ENCODE measurements at regions not wholly inside any gene's neighbourhood (a gene's known extent, or its start where the extent isn't known, plus 50 kb on each side); places are given as distances from the start of the nearest gene placed in this dataset.
"Not testable (repeated sequence)": the region's sequence is repeated elsewhere in the genome, so short reads cannot be mapped to it uniquely, and the experiment has no call there.

- no peak for DNase-seq (ENCODE audit: extremely low read depth, low read depth)
Measured at GRCh38 chr3:16070707-16071106, 103.8 kb upstream of the GALNT15 start.

- no peak for DNase-seq (ENCODE audit: extremely low read depth, low read depth)
Measured at GRCh38 chr3:16071206-16071605, 103.3 kb upstream of the GALNT15 start.

DNA sequence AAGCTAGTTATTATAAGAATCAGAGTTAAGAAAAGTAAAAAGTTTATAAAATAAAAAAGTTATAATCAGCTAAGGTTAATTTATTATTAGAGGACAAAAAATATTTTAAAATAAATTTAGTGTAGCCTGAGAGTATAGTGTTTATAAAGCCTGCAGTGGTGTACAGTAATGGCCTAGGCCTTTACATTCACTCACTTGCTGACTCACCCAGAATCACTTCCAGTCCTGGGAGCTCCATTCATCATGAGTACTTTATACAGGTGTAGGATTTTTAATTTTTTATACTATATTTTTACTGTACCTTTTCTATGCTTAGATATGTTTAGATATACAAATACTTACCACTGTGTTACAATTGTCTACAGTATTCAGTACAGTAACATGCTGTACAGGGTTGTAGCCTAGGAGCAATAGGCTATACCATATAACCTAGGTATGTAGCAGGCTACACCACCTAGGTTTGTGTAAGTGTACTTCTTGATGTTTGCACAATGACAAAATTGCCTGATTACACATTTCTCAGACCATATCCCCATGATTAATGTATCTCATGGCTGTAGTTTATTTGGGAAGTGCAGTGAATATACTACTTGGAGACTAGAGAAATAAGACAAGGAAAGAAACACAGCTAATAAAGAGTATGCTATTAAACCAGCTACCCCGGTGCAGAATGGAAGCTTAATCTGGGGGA, 101.9 kb upstream of the GALNT15 start:
- no peak for DNase-seq (ENCODE audit: extremely low read depth, low read depth)

GRCh38 chr3:16073203-16073602, 101.3 kb upstream of the GALNT15 start:
- DNase-seq (ENCODE audit: extremely low read depth, low read depth): no peak

DNA sequence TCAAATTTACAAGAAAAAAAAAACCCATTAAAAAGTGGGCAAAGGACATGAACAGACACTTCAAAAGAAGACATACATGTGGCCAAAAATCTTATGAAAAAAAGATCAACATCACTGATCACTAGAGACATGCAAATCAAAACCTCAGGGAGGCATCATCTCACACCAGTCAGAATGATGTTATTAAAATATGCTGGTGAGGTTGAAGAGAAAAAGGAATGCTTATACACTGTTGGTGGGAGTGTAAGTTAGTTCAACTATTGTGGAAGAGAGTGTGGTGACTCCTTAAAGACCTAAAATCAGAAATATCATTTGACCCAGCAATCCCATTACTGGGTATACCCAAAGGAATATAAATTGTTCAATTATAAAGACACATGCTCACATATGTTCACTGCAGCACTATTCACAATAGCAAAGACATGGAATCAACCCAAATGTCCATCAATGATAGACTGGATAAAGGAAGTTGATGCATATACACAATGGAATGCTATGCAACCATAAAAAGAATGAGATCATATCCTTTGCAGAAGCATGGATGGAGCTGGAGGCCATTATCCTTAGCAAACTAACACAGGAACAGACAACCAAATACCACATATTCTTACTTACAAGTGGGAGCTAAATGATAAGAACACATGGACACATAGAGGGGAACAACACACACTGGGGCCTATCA, 100.3 kb upstream of the GALNT15 start:
- DNase-seq (ENCODE audit: extremely low read depth, low read depth): not testable (repeated sequence)

DNA sequence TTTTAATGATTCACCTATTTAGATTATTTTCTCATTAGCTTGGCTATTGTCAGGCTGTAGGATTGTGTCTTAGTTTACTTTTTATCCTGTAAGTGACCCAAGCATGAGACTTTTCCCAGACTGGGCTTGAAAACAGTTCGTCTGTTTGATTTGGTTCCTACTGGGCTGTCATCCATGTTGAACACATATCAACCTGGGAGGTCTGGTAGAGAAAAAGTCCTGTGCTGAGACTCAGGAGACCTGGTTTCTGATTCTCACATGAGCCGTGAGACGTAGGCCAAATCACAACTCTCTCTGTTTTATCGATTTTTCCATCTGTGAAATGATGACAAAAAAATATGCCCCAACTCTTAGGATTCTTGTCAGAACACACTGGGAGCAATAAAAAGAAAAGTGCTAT, 98.8 kb upstream of the GALNT15 start:
- DNase-seq (ENCODE audit: extremely low read depth, low read depth): no peak

DNA sequence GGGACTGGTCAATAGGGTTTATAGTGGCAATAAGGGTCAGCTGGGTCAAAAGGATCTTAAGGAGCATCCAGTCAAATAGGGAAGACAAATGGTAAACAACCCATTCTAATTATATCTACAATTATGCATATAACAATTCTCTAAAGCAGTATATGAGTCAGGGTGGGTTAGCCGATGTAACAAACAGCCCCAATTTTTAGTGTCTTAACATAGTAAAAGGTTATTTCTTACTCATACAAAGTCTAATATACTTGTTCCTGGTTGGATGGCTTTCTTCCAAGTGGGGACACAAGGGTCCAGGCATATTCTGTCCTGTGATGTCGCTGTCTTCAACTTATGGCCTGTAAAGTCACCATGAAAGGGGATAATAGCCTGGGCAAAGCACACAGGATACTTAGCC, 97.9 kb upstream of the GALNT15 start:
- no peak for DNase-seq (ENCODE audit: extremely low read depth, low read depth)

DNA sequence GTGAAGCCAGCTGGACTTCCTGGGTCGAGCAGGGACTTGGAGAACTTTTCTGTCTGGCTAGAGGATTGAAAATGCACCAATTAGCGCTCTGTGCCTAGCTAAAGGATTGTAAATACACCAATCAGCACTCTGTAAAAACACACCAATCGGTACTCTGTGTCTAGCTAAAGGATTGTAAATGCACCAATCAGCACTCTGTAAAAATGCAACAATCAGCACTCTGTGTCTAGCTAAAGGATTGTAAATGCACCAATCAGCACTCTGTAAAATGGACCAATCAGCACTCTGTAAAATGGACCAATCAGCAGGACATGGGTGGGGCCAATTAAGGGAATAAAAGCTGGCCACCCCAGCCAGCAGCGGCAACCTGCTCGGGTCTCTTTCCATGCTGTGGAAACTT, 97.3 kb upstream of the GALNT15 start:
- DNase-seq (ENCODE audit: extremely low read depth, low read depth): not testable (repeated sequence)

GRCh38 chr3:16077681-16078080, 96.8 kb upstream of the GALNT15 start:
- DNase-seq (ENCODE audit: extremely low read depth, low read depth): not testable (repeated sequence)

DNA sequence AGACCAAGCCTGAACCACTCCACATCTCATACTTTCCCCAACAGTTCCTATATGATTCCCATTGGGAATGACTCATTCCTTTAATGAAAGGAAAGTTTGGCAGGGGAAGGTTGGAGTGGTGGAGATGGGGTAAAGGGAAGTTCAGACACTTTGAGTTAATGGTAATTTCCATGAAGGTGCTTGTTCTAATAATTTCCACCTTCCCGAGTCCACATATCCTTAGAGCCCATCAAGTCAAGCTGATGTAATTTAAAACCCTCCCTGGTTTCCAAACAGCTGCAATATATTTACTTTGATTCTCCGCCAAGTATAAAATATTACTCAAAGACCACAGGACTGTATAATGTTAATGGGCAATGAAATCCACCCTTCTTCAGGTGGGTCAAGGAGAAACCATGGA, 95.0 kb upstream of the GALNT15 start:
- DNase-seq (ENCODE audit: extremely low read depth, low read depth): no peak

DNA sequence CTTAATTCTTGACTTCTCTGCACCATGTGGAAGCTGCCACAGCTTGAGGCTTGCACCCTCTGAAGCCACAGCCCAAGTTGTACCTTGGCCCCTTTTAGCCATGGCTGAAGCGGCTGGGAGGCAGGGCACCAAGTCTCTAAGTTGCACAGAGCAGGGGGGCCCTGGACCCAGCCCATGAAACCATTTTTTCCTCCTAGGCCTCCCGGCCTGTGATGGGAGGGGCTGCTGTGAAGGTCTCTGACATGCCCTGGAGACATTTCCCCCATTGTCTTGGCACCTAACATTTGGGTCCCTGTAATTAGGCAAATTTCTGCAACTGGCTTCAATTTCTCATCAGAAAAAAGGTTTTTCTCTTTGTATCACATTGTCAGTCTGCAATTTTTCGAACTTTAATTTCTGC, 92.8 kb upstream of the GALNT15 start:
- DNase-seq (ENCODE audit: extremely low read depth, low read depth): no peak

- DNase-seq (ENCODE audit: extremely low read depth, low read depth): no peak
Measured at GRCh38 chr3:16084887-16085286, 89.6 kb upstream of the GALNT15 start.

DNA sequence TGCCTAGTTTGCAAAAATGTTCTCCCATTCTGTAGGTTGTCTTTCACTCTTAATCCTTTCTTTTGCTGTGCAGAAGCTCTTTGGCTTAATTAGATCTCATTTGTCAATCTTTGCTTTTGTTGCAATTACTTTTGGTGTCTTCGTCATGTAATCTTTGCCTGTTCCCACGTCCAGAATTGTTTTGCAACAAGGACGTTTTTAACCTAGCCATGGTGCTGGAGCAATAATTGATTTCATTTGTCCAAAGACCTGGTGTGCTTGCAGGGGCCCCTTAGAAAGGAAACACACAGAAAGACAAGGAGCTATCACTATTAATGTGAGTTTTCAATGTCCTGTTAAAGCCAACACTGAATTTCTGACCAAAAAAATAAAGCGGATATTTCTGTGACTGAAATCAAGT, 89.1 kb upstream of the GALNT15 start:
- no peak for DNase-seq (ENCODE audit: extremely low read depth, low read depth)

GRCh38 chr3:16085884-16086608, 88.4 kb upstream of the GALNT15 start:
- no peak for DNase-seq (ENCODE audit: extremely low read depth, low read depth)

- no peak for DNase-seq (ENCODE audit: extremely low read depth, low read depth)
Measured at GRCh38 chr3:16086690-16087089, 87.8 kb upstream of the GALNT15 start.

DNA sequence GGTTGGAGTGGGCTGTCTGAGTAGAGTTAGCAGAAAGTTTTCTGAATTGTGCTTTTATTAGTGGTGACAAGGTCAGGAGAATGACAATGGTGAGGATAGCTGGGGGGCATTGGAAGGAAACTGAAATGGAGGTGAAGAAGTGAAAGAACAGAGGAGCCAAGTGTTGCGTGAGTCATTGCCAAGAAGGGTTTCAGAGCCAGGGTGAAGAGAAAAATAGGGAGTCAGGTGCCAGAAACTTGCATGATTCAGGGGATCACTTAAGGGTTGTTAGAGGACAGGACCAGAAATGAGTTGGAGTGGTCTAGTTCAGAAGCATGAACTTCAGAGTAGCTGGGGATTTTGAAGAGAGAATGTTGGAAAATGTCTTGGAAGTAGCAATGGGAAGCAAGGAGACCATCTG, 86.0 kb upstream of the GALNT15 start:
- DNase-seq (ENCODE audit: extremely low read depth, low read depth): no peak

DNA sequence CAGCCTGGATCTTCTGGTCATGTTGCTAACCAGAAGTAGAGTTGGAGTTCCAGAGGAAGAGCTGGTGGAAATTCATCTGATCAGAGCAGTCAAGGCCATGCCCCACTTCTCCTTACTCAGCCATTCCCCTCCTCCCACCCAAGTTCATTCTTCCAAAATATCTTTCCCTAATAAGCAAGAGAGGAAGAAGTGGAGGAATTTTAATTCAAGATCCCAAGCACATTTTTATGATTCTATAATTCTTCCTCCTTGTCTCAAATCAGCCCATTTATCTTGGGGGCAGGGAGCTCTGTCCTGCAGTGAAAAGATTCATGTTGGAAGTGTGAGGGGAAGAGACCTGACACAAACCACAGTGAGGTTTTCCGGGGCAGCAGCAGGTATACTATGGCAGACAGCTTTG, 85.0 kb upstream of the GALNT15 start:
- no peak for DNase-seq (ENCODE audit: extremely low read depth, low read depth)

GRCh38 chr3:16090024-16090423, 84.5 kb upstream of the GALNT15 start:
- no peak for DNase-seq (ENCODE audit: extremely low read depth, low read depth)

GRCh38 chr3:16090706-16091105, 83.8 kb upstream of the GALNT15 start:
- no peak for DNase-seq (ENCODE audit: extremely low read depth, low read depth)

DNA sequence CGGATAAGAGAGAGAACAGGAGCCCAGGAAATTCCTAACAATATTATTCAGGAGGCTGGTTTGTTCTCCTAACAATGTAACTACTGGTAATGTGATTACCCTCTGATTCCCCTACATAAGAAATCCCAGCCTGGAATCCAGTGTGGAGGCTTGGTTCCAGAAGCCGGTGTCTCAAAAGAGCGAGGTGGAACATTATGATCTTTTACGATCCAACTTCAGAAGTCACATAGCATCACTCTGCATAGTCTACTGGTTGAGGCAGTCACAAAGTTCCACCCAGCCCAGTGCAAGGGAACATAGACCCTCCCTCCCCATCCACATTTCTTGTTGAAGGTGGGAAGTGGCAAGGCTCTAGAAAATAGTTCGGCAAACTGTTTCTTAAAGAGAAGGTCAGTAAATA, 81.6 kb upstream of the GALNT15 start:
- no peak for DNase-seq (ENCODE audit: extremely low read depth, low read depth)

DNA sequence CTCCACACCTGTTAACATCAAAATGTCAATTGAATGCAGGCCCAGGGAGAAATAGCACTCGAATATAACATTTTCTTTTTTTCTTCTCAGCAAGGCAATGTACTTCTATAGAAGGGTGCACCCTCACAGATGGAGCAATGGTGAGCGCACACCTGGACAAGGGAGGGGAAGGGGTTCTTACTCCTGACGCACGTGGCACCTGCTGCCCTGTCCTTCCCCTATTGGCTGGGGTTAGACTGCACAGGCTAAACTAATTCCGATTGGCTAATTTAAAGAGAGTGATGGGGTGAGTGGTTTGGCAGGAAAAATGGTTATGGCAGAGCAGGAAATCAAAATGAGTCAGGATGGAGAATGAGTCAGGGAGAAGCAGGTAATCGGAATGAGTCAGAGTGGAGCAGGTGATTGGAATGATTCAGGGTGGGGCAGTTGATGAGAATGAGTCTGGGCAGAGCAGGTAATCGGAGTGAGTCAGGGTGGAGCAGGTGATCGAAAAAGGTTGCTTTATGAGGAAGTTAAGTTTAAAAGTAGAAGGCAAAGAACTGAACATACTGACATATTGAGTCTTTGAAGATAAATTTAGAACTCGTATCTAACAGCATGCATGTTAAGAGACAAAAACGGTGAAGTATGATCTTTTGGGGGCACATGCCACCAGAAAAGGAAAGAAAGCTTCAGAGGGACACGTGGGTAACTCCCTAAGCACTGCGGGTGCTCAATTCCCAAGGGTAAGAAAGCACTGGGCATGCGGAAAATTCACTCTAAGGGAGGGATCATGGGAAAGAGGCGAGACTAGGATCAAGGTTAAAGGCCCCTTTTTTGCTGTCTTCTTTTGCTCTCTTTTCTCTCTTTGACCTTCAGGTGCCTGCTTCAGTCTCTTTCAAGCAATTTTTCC, 72.9 kb upstream of the GALNT15 start:
- no peak for DNase-seq (ENCODE audit: extremely low read depth, low read depth)
